Activated naive CD4-positive, alpha-beta T cell treated with Interleukin-2 at 50 U/mL for 16 hours (primary cell): ENCODE measurements at regions not wholly inside any gene's neighbourhood (a gene's known extent, or its start where the extent isn't known, plus 50 kb on each side); places are given as distances from the start of the nearest gene placed in this dataset.

Experiments used
- DNase-seq: peaks from one replicate; pipeline ENCODE4 v3.0.0-alpha.2; 2020

- no peak for DNase-seq
Observed at GRCh38 chr14:101363880-101364391, 197.4 kb upstream of the DIO3 start.

DNA sequence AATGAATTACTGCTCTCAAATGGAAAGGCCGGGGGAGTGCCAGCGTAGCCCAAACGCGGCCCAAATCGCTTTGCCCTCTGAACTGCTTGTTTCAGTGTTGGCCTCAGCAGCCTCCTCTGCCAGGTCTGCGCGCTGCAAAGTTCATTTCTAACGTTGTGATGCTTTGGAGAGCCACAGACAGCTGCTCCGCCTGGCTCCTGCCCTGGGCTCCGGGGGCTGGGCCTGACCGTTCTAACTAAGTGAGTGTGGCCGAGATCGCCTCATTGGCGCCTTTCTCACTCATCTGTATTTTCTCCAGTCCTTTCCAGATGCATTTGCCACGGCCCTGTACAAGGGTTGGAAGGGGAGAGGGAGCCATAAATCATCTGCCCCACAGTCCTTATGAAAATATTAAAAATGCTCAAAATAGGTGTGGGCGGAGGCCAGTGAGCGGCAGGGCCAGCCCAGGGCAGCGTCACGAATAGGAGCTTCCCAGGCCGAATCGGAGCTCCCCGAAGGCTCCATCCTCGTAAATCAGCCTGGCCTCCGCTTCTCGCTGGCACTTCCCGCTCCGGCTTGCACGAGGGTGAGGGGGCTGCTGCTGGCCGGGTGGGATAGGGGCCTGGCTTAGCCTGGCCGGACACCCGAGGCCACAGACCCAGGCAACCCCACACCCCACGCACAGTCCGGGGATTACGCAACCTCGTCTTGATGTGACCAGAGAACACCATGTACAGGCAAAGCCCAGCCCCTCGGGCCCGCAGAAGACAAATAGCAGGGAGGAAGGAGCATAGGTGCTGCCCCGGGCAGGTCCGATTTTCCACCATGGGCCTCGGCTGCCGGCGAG is 196.6 kb upstream of the DIO3 start:
- no peak for DNase-seq

DNA sequence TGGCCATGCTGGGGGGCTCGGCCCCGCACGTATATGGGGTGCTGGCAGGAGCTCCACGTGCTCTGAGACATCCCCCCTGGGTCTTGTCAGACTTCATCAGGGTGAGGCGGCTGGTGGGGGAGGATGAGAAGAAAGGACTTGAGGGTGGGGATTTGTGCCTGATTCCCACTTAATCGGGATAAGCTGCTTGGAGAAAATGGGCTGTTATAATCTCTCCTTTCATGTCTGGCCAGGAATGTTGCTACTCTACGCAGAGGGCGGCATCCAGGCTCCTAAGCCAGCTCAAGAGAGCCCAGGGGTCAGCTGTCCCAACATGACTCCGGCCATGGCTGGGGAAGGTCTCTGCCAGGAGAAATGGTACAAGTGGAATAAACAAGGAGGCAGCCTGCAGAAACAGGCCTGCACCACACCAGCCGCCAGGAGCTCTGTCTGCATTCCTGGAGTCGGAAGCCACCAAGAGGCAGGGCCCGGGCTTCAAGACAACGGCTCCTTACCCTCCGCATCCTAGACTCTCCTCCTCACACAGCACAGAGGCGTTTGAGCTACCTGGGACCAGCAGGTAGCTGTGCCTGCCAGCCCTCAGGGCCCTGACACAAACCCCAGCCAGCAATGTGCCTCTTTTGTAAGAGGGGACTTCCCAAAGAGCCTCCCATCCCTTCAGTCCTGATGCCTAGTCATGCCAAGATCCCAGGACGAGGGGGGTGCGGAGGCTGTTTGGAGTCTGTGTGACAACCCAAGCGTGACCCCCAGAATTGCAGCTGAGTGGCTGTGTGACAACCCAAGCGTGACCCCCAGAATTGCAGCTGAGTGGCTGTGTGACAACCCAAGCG is 195.8 kb upstream of the DIO3 start:
- DNase-seq = no peak

DNA sequence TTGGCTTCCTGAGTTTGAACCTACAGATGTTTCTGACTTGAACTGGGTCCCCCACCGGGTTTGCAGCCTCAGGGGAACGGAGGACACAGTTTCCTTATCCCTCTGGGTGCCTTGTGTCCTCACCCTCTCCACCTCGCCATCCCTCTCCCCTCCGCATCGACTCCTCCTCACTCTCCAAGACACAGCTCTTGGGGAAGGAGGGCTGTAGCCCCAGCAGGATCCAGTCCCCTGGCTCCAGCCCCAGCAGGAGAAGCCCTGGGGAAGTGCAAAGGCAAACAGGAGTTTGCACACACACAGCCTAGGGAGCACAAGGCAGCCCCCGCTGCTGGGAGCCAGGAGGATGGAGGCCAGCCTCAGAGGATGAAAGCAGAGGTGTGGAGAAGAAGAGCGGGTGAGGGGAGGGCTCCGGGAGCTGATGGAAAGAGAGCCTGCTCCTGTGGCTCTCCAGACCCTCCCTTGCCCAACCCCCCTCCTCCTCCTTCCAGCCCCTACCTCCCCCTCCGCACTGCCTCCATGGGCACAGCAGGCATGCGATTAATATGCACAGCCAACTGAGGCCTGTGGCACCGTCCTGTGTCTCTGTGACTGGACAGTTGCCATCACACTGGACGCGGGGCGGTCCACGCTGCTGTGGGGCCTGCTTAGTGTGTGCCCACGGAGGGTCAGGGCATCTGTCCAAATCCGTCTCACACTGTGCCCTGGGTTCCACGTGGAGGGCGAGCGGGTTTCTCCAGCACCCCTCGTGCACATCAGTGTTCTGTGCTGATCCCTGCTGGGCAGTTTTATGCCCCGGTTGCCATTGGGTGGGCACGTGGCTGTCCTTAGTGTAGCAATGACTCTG is 193.7 kb upstream of the DIO3 start:
- DNase-seq = no peak

GRCh38 chr14:101368629-101369028 is 192.7 kb upstream of the DIO3 start:
- no peak for DNase-seq

DNA sequence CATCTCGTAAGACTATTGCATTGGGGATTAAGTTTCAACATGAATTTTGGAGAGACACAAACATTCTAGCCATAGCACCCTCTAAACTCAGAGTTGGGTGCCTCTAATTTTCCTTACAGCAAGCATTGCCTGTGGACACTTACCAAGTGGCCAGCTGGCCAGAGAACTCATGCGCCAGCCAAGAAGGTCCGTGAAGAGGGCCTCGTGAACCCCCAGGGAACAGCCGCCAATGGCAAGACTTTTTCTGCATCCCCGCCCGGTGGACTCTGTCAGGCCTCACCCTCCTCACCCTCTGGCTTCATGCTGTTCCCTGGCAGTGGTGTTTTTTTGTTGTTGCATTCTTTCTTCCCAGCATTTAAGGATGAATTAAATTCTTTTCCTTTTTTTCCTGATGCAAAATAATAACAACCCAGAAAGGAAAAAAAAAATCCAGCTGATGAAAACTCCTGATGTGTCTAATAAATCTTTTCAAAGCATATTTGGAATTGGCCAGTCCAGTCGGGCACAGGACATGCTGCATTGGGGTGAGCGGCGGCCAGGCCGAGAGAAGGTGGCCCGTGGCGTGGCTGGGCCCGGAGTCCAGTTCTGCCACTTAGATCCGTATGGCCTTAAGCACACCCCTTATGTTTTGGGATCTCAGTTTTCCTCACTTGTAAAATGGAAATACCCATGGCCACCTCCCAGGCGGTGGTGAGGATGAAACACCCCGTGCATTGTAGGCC is 191.9 kb upstream of the DIO3 start:
- no peak for DNase-seq

GRCh38 chr14:101369916-101370592 is 191.2 kb upstream of the DIO3 start:
- DNase-seq = no peak

DNA sequence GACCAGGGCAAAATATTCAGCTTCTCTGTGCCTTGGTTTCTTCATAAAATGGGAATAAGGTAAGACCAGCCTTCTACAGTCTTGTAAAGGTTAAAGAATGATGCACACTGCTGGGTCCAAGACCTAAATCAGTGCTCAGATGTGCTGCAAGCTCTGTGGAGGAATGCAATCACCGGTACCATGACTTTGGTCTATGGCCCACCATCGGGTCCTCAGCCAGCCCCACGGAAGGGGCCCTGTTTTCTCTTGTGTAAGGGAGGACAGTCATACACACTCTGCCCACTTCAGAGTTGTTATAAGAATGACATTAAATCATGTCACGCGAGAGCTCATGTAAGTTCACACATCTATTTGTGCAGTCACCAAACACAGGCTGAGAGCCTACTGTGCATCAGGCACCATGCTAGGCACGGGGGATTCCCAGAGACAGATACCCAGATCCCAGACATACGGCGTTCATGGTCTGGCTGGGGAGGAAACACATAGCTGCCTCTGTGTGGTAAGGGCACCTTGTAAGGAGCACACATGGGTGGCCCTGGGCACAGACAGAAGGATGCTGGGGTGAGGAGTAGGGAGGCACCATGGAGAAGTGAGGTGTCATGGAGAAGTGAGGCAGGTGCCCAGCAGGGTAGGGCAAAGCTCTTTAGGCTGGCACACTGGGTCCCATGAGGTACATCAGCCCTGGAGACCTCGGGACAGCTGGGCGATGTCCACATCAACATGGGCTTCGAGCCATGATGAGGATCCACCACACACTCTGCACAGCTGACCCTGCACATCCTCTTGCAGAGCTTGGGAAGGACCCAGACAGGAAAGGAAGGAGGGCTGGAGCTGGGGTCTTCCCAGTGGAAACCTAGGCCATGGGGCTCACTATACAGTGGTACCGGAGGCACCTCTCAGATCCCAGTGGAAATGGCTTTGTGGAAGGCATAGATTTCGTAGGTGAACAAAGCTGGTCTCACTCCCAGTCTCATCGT is 190.4 kb upstream of the DIO3 start:
- no peak for DNase-seq

DNA sequence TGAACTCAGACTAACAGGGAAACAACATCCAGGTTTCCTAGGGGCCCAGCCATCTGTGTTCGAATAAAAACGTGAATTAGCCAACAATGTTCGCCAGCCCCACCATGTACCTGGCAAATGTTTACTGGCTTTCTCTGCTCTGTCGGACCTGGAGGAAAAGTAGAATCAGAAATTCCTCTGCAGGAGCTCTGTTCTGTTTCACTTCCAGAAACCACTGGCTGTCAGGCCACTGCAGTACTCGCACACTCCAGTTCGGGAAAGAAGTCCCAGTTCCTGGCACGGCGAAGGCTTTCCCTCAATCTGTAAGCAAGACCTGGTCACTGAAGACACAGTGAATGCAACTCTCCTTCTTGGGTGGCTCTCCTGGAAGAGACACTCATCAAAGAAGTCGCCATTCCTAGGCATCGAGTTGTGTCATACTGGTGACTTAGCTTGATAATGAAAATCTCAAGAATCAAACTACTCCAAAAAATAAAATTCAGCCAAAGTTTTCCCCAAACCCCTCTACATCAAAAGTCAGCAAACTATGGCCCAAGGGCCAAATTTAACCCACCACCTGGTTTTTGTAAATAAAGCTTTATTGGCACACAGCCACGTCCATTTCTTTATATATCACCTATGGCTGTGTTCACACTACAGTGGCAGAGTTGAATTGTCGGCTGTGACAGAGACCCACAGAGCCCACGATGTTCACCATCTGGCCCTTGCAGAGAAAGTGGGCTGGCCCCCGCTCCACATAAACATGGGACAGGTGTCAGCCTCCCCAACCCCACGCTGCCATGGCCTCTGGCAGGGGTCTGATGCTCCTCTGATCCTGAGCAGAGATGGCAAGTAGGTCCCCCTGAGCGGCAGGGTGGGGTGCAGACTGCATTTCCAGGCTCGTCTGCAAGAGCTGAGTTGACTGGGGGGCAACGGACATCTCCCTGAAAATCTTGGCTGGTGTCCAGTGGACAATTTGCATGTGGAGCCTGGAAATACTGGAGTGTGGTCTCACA is 189.2 kb upstream of the DIO3 start:
- DNase-seq = no peak

DNA sequence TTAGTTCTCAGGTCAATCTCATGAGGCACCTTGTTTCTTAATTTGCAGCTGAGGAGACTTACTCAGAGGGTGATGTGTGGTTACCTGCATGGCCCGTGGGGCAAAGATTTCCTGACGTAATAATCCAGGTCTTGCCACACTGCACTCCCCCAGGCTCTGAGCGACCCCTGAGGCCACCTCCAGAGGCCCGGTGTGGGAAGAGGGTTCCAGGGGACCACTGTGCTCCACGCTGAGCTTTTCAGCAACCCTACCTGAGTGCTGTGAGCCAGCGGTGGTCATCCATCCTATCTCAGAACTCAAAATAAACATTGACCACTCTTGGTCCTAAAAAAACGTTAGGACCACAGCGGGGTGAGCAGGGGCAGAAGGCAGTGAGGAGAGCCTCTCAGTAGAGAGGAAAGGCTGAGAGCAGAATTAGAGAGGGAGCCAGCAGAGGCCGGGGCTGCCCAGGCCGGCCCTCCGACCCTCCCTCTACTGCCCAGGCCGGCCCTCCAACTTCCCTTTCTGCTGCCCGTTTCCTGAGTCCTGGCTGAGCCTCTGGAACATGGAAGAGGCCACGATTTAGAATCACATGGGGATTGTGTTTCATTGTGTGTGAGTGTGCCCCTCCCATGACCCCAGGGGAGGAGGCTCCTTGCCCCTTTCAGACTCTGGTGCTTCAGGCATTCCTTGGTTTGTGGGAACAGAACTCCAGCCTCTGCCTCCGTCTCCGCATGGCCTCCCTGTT is 188.2 kb upstream of the DIO3 start:
- DNase-seq = no peak

DNA sequence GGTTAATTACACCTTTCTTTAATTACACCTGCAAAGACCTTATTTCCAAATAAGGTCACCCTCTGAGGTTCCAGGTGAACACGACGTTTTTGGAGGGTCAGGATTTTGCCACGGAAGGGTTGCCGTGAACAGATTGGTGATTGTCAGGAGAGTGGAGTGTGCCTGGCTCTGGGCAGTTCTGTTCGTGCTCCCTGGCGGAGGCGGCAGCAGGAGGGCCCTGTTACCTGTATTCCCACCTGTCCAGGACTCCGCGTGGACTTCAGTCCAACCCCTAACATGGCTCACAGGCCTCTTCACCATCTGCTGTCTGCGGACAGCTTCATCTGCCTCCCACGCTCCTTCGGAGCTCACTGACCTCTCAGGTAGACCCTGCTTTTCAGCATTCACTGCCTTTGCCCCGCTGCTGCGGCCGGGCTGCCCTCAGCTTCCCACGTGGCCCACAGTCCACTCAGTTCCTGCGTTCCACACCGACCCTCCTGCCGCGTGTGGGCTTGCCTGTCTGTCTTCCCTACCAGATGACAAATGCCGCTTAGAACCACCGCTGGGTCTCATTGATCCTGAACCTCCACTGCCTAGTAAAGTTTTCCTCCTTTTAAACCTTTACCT is 187.5 kb upstream of the DIO3 start:
- DNase-seq = no peak

GRCh38 chr14:101374373-101375338 is 186.6 kb upstream of the DIO3 start:
- DNase-seq = no peak

GRCh38 chr14:101377069-101377468 is 184.2 kb upstream of the DIO3 start:
- no peak for DNase-seq

DNA sequence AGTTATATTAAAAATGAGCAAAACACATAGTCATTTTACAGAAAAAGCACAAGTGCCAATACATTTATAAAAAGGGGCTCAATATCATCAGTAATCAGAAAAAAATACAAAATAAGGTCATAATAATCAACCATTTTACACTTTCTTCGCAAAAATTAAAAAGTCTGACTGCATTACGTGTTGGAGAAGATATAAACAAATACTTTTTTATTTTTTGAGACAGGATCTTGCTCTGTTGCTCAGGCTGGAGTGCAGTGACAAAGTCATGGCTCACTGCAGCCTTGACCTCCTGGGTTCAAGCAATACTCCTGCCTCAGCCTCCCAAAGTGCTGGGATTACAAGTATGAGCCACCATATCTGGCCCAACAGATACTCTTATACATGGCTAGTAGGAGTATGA is 181.5 kb upstream of the DIO3 start:
- no peak for DNase-seq

DNA sequence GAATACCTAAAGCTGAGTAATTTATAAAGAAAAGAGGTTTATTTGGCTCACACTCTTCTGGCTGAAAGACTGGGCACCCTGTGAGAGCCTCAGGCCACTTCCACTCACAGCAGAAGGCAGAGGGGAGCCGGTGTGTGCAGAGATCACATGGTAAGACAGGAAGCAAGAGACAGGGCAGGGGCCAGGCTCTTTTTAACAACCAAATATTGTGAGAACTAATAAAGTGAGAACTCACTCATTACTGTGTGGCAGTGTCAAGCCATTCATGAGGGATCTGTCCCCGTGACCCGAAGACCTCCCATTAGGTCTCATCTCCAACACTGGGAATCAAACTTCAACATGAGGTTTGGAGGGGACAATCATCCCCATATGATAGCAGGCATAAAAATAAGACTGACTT is 180.8 kb upstream of the DIO3 start:
- no peak for DNase-seq

- DNase-seq = no peak
Observed at GRCh38 chr14:101380940-101381339, 180.4 kb upstream of the DIO3 start.
